Keratinocyte (primary cell): ENCODE measurements at regions not wholly inside any gene's neighbourhood (a gene's known extent, or its start where the extent isn't known, plus 50 kb on each side); places are given as distances from the start of the nearest gene placed in this dataset.

ENCODE experiments used
- EZH2 ChIP-seq: IDR thresholded peaks from one replicate; pipeline ENCODE4 v1.6.1; 2012; ENCODE audit warnings: inconsistent platforms, mild to moderate bottlenecking, low read length, moderate library complexity
- TF ChIP-seq, protein P1 (sequence below), 3 experiments: IDR thresholded peaks in 1 of 3; conservative IDR thresholded peaks in 1 of 3; optimal IDR thresholded peaks in 1 of 3; 2 replicates in 2 of 3; 3 replicates in 1 of 3; pipeline versions ENCODE3 to v1.5.1; 2011; ENCODE audit warnings: low read length in 3 of 3, mild to moderate bottlenecking in 3 of 3, moderate library complexity in 2 of 3, control low read depth in 1 of 3, inconsistent platforms in 1 of 3; ENCODE audit not compliant: insufficient read depth in 2 of 3; ENCODE audit errors: extremely low read depth in 1 of 3

DNA sequence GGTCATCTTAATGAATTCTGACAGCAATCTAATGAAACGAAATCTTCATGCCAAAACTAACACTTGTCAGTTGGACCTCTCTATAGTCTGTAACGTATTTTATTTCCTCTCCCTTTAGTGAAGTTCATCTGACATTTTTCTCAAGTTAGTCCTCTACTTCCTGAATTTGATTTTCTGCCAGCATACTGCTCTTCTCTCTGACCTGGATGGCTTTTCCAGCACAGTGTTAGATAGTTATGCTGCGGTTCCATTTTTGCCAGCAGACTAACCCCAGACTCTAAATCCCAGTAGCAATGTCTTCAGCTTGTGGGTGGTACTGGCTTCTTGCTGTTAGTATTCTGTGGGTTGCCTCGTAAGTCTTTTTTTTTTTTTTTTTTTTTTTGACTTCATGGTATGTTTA lies 146.7 kb upstream of the VEGFC start:
- TF ChIP-seq, protein P1, sequence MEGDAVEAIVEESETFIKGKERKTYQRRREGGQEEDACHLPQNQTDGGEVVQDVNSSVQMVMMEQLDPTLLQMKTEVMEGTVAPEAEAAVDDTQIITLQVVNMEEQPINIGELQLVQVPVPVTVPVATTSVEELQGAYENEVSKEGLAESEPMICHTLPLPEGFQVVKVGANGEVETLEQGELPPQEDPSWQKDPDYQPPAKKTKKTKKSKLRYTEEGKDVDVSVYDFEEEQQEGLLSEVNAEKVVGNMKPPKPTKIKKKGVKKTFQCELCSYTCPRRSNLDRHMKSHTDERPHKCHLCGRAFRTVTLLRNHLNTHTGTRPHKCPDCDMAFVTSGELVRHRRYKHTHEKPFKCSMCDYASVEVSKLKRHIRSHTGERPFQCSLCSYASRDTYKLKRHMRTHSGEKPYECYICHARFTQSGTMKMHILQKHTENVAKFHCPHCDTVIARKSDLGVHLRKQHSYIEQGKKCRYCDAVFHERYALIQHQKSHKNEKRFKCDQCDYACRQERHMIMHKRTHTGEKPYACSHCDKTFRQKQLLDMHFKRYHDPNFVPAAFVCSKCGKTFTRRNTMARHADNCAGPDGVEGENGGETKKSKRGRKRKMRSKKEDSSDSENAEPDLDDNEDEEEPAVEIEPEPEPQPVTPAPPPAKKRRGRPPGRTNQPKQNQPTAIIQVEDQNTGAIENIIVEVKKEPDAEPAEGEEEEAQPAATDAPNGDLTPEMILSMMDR (optimal IDR thresholded peaks at IDR 0.05 in 1 of 3, IDR thresholded peaks at IDR 0.05 in 1 of 3, conservative IDR thresholded peaks at IDR 0.05 in 1 of 3; ENCODE audit: extremely low read depth in 1 of 3, insufficient read depth in 2 of 3, low read length in 3 of 3): no peak
- TF ChIP-seq EZH2: no peak
